IMR-90 (cell line): ENCODE measurements at regions not wholly inside any gene's neighbourhood (a gene's known extent, or its start where the extent isn't known, plus 50 kb on each side); places are given as distances from the start of the nearest gene placed in this dataset.

Experiments used
- CEBPB ChIP-seq: IDR thresholded peaks from 2 replicates; pipeline ENCODE4 v1.6.1; 2012; ENCODE audit warnings: low read depth, low read length, improper control_type of control experiment
- CHD1 ChIP-seq: IDR thresholded peaks from 2 replicates; pipeline ENCODE4 v1.6.1; 2012; ENCODE audit warnings: low read depth, low read length, improper control_type of control experiment
- CTCF ChIP-seq: conservative IDR thresholded peaks from 2 replicates; pipeline ENCODE4 v1.5.1; 2012; ENCODE audit warnings: mild to moderate bottlenecking, low read depth, low read length, improper control_type of control experiment
- MXI1 ChIP-seq: IDR thresholded peaks from 2 replicates; pipeline ENCODE4 v1.6.1; 2012; ENCODE audit warnings: low read depth, mild to moderate bottlenecking, low read length, moderate library complexity, borderline replicate concordance
- NFE2L2 ChIP-seq: fragments of 150-350 bp; IDR thresholded peaks from 2 replicates; pipeline ENCODE4 v1.6.1; 2016; ENCODE audit warnings: low read depth, mild to moderate bottlenecking, low read length
- POLR2A ChIP-seq: IDR thresholded peaks from 2 replicates; pipeline ENCODE4 v1.6.1; 2012; ENCODE audit warnings: mild to moderate bottlenecking, low read depth, low read length
- RAD21 ChIP-seq: IDR thresholded peaks from 2 replicates; pipeline ENCODE4 v1.6.1; 2012; ENCODE audit warnings: low read length, improper control_type of control experiment
- RCOR1 ChIP-seq: IDR thresholded peaks from 2 replicates; pipeline ENCODE4 v1.6.1; 2012; ENCODE audit warnings: mild to moderate bottlenecking, low read length, improper control_type of control experiment; ENCODE audit not compliant: insufficient replicate concordance
- SMC3 ChIP-seq: fragments of 150-350 bp; IDR thresholded peaks from 2 replicates; pipeline ENCODE4 v1.6.1; 2016; ENCODE audit warnings: low read depth, mild to moderate bottlenecking, antibody characterized with exemption, low read length, moderate library complexity

DNA sequence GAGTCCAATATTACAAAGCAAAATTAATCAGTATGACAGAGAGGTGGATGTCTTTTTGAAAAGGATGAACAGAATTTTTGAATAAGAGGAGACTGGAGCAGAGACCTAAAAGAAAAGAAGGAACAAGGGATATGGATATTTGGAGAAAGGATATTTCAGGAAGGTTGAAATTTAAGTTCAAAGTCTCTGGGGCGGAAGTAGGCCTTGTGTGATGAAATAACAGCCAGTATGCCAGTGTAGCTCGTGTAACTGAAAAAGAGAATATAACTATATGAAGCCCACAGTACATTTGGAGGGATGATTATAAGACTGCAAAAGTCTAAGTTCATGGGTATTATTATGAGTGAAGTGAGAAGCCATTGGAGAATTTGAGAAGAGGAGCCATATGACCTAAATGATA is 766.7 kb downstream of the GBE1 start:
- no peak for TF ChIP-seq CTCF
- TF ChIP-seq NFE2L2 = no peak
- TF ChIP-seq RCOR1 = no peak
- no peak for TF ChIP-seq CEBPB
- no peak for TF ChIP-seq MXI1
- no peak for TF ChIP-seq POLR2A
- TF ChIP-seq SMC3 = no peak
- no peak for TF ChIP-seq RAD21
- no peak for TF ChIP-seq CHD1
